ENCODE measurements at regions not wholly inside any gene's neighbourhood (a gene's known extent, or its start where the extent isn't known, plus 50 kb on each side); places are given as distances from the start of the nearest gene placed in this dataset.

- no peak overlapping the region for H3K4me3 ChIP-seq
- H3K27me3 ChIP-seq (replicated peaks in 1 of 7), result no peaks in the 10 kb centered on the region
- H3K36me3 ChIP-seq, result no peaks in the 10 kb centered on the region
- H3K9me3 ChIP-seq, result peaks cover 0 to 4% (median 0%) of the 10 kb centered on the region in 8 donors
- DNase-seq, result no peak
- no peak overlapping the region for H3K27ac ChIP-seq
- TF ChIP-seq POLR2A (IDR thresholded peaks at IDR 0.05) (no peak), CTCF (IDR thresholded peaks at IDR 0.05 in 8 of 11, conservative IDR thresholded peaks at IDR 0.05 in 3 of 11) (no peak), POLR2AphosphoS5 (IDR thresholded peaks at IDR 0.05) (no peak)
- WGBS, 5 donors, result 69 to 90% (median 82%) methylated on average over 4 of the region's 4 CpGs
- intact Hi-C loops (cut with DNase I; ENCODE audit: low total_unique reads), result no loop called here
- no peaks in the 10 kb centered on the region for H3K4me1 ChIP-seq
These were observed 661.8 kb upstream of the MBL2 start for GRCh38 chr10:53434413-53434812.

- whole genome bisulfite sequencing, 5 donors, result 66 to 77% (median 71%) methylated on average over 2 of the region's 2 CpGs
These were observed 659.5 kb upstream of the MBL2 start for GRCh38 chr10:53432035-53432434.

DNA sequence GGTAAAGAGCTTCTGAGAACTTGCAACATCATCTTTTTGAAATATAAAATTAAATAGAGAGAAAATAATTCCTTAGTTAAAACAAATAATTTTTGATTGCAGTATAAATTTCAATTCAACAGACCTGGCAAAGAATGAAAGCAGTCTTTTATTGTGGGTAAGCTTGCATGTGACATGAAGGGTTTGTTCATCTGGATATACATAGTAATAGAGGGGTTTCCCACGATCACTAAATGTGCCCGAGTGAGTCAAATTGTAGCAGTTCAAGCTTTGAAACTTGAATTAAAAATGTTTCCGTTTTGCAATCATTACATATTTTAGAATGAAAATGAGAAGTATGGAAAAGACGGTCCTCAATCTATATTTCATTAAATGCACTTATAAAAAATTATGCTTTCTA, 658.4 kb upstream of the MBL2 start:
- Histone ChIP-seq H3K27me3 (replicated peaks in 1 of 7) (no peaks in the 10 kb centered on the region), H3K4me1 (no peaks in the 10 kb centered on the region), H3K36me3 (no peaks in the 10 kb centered on the region), H3K4me3 (no peak overlapping the region), H3K9me3 (peaks cover 0 to 4% (median 0%) of the 10 kb centered on the region in 8 donors), H3K27ac (no peak overlapping the region)
- DNase-seq, result no peak
- TF ChIP-seq CTCF (IDR thresholded peaks at IDR 0.05 in 8 of 11, conservative IDR thresholded peaks at IDR 0.05 in 3 of 11) (no peak), POLR2A (IDR thresholded peaks at IDR 0.05) (no peak), POLR2AphosphoS5 (IDR thresholded peaks at IDR 0.05) (no peak)
- intact Hi-C loops (cut with DNase I; ENCODE audit: low total_unique reads), result no loop called here
- 83 to 92% (median 88%) methylated on average over 4 of the region's 4 CpGs for WGBS, 5 donors

More at GRCh38 chr10:53432035-53432434, 659.5 kb upstream of the MBL2 start:
- no peaks in the 10 kb centered on the region for H3K27me3 ChIP-seq (replicated peaks in 1 of 7)
- no peak for TF ChIP-seq CTCF (IDR thresholded peaks at IDR 0.05 in 8 of 11, conservative IDR thresholded peaks at IDR 0.05 in 3 of 11)
- no peak overlapping the region for H3K27ac ChIP-seq
- H3K4me1 ChIP-seq, result no peaks in the 10 kb centered on the region
- peaks cover 0 to 4% (median 0%) of the 10 kb centered on the region in 8 donors for H3K9me3 ChIP-seq
- no peak for DNase-seq
- H3K4me3 ChIP-seq, result no peak overlapping the region
- H3K36me3 ChIP-seq, result no peaks in the 10 kb centered on the region
- intact Hi-C loops (cut with DNase I; ENCODE audit: low total_unique reads), result no loop called here

DNA sequence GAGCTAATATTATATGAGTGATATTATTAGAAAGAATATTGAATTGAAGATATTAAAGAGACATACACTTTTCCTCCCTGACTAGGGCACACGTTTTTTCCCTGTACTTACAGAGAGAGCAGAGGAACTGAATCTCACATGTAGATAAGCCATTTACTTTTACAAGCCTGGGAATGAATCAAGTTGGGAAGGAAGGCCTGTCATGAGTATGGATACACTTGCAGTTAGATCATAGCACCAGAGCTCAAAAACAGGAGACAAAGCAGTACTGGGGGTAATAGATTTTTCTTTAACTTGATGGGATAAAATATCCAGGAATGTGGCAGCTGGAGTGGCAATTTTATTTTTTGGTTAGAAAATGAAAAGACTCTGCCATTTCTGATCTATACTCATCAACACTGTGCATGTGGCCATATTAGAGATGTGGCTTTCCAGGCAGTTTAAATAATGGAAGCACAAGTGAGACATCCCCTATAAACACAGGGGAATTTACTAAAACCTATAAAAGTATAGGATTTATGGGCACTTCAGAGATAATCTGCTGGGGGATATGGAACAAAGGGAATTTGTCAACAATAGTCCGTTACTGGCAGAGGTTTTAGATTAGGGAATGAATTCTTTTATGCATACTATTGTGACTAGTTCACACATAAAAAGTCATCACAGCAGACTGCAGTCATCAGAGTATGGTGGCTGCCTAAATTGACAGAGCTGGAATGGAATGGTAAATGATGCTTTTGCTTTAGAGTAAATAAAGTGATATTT, 657.7 kb upstream of the MBL2 start:
- Histone ChIP-seq H3K9me3 (peaks cover 0 to 7% (median 0%) of the 10 kb centered on the region in 8 donors), H3K4me1 (no peaks in the 10 kb centered on the region), H3K36me3 (no peaks in the 10 kb centered on the region), H3K27ac (no peak overlapping the region), H3K4me3 (no peak overlapping the region), H3K27me3 (replicated peaks in 1 of 7) (no peaks in the 10 kb centered on the region)
- no peak for DNase-seq
- WGBS, 5 donors, result 39 to 66% (median 50%) methylated on average over 2 of the region's 2 CpGs
- intact Hi-C loops (cut with DNase I; ENCODE audit: low total_unique reads), result no loop called here
- TF ChIP-seq POLR2AphosphoS5 (IDR thresholded peaks at IDR 0.05), result no peak
- no peak for TF ChIP-seq POLR2A (IDR thresholded peaks at IDR 0.05)
- TF ChIP-seq CTCF (IDR thresholded peaks at IDR 0.05 in 8 of 11, conservative IDR thresholded peaks at IDR 0.05 in 3 of 11), result no peak
